Chondrocyte (in vitro differentiated cells): ENCODE measurements at regions not wholly inside any gene's neighbourhood (a gene's known extent, or its start where the extent isn't known, plus 50 kb on each side); places are given as distances from the start of the nearest gene placed in this dataset.

Experiments used
- DNase-seq: peaks from one replicate; pipeline ENCODE4 v3.0.0; 2021; ENCODE audit warnings: mixed read lengths, low spot score
- H3K27ac Mint-ChIP-seq: one replicate; pipeline ENCODE4 v1.8.0; 2021; ENCODE audit warnings: mild to moderate bottlenecking, moderate library complexity, mixed read lengths; ENCODE audit not compliant: unreplicated experiment
- H3K27me3 Mint-ChIP-seq: 2 replicates; pipeline ENCODE4 v1.8.0; 2021; ENCODE audit warnings: low read depth, mixed read lengths
- H3K36me3 Mint-ChIP-seq: 2 replicates; pipeline ENCODE4 v1.8.0; 2021; ENCODE audit warnings: low read depth, mixed read lengths
- H3K4me1 Mint-ChIP-seq: 2 replicates; pipeline ENCODE4 v1.8.0; 2021; ENCODE audit warnings: low read depth, mild to moderate bottlenecking, mixed read lengths
- H3K4me3 Mint-ChIP-seq: one replicate; pipeline ENCODE4 v1.8.0; 2021; ENCODE audit warnings: mild to moderate bottlenecking, moderate library complexity, mixed read lengths; ENCODE audit not compliant: unreplicated experiment
- H3K9me3 Mint-ChIP-seq: 2 replicates; pipeline ENCODE4 v1.8.0; 2021; ENCODE audit warnings: low read depth, mixed read lengths
- TF ChIP-seq, protein P1 (sequence below): fragments of 200-600 bp; sonication (generic); IDR thresholded peaks from 2 replicates; pipeline ENCODE4 v1.5.0; 2021; ENCODE audit warnings: antibody characterized with exemption, mild to moderate bottlenecking, moderate library complexity

DNA sequence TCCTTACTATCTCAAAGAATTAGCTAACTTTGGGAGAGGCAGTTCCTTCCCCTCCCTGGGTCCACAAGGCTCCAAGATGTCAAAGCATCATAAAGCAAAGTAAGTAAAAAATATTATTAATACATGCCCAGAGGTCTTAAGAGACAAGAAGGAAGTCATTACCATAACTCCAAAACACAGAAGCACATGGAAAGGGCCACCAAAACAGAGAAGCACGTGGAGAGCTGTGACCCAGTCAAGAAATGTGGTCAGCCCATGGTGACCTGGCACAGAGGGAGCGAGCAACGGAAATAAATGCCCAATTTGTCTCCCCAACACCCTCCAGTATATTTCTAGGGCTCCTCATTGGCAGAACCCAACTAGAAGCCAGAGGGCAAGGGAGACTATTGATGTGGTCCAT, 277.5 kb upstream of the API5 start:
- Mint-ChIP-seq H3K27ac (no peak overlapping the region), H3K36me3 (no peaks in the 10 kb centered on the region), H3K27me3 (no peaks in the 10 kb centered on the region), H3K9me3 (peaks cover 11% of the 10 kb centered on the region), H3K4me1 (no peaks in the 10 kb centered on the region), H3K4me3 (no peak overlapping the region)
- TF ChIP-seq, protein P1, sequence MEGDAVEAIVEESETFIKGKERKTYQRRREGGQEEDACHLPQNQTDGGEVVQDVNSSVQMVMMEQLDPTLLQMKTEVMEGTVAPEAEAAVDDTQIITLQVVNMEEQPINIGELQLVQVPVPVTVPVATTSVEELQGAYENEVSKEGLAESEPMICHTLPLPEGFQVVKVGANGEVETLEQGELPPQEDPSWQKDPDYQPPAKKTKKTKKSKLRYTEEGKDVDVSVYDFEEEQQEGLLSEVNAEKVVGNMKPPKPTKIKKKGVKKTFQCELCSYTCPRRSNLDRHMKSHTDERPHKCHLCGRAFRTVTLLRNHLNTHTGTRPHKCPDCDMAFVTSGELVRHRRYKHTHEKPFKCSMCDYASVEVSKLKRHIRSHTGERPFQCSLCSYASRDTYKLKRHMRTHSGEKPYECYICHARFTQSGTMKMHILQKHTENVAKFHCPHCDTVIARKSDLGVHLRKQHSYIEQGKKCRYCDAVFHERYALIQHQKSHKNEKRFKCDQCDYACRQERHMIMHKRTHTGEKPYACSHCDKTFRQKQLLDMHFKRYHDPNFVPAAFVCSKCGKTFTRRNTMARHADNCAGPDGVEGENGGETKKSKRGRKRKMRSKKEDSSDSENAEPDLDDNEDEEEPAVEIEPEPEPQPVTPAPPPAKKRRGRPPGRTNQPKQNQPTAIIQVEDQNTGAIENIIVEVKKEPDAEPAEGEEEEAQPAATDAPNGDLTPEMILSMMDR = no peak
- no peak for DNase-seq

DNA sequence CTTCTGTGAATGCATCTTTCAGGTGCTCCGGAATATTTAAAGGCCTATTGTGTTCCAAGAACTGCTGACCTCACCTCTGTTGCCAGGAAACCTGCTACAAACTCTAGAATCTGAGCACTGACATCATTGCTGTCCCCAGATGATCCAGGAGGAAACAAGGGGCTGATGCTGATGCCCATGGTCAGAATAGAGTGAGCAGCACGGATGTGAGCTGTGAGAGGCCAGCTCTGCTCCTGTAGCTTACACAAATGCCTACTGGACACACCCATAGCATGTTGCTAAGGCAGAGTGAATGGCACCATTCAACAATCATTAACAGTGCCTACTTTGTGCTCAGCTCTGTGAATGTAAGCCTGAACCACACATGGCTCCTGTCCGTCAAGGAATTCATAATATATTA, 276.7 kb upstream of the API5 start:
- H3K4me3 Mint-ChIP-seq = no peak overlapping the region
- TF ChIP-seq, protein P1 = no peak
- no peaks in the 10 kb centered on the region for H3K27me3 Mint-ChIP-seq
- DNase-seq = no peak
- H3K9me3 Mint-ChIP-seq = peaks cover 9% of the 10 kb centered on the region
- no peaks in the 10 kb centered on the region for H3K36me3 Mint-ChIP-seq
- no peaks in the 10 kb centered on the region for H3K4me1 Mint-ChIP-seq
- no peak overlapping the region for H3K27ac Mint-ChIP-seq

DNA sequence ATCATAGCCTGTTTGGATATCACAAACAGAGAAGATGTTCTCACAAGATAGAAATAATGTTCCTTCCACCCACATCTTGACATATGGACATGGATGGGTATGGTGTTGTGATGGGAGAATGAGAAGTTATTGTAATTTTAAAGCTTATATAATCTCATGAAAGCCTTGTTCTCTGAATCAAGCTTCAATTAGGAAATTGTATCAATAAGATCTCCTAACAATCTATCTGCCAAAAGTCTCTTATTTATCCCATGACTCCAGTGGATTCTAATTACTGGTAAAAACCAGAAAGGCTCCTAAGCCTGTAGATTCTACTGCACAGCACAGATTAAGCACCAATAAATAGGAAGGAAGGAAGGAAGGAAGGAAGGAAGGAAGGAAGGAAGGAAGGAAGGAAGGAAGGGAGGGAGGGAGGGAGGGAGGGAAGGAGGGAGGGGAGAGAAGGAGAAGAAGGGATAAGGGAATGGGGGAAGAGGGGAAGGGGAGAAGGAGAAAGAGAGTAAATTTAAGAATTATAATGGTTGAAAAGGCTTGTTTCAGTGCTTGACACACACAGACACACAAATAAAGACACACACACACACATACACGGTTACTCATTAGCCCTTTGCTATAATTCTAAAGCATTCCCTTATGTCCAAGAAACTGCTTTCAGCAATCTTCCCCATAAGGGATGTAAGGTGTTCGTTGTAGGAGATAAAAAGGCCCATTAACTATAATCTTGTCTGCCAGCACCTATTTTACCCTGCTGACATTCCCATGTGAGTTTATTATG, 258.0 kb upstream of the API5 start:
- Mint-ChIP-seq H3K27ac (no peak overlapping the region), H3K27me3 (no peaks in the 10 kb centered on the region)
- no peak for DNase-seq

DNA sequence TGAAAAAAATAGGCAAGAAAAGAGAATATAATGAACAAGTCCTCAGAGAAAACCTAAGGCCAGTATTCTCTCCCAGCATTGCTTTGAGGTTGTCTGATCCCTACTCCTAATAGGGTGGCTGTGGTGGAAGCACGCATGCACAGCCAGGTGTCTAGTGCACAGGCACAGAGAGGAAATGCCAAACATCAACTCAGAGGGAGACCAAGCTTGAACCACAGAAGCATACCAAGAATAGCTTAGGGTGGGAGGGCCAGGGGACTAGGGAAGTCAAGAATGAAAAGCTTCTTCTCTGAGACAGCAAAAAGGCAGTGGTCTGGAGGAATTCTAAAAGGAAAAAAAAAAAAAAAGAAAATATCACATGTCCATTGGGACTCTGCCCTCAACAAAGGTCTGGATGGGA, 244.1 kb upstream of the API5 start:
- no peak for DNase-seq
- Mint-ChIP-seq H3K27ac (no peak overlapping the region), H3K4me3 (no peak overlapping the region), H3K9me3 (peaks cover 30% of the 10 kb centered on the region), H3K4me1 (no peaks in the 10 kb centered on the region), H3K27me3 (no peaks in the 10 kb centered on the region), H3K36me3 (no peaks in the 10 kb centered on the region)
- TF ChIP-seq, protein P1 = no peak

More for the DNA sequence above, 258.0 kb upstream of the API5 start:
- H3K9me3 Mint-ChIP-seq = peaks cover 3% of the 10 kb centered on the region
- TF ChIP-seq, protein P1 = no peak
- no peaks in the 10 kb centered on the region for H3K36me3 Mint-ChIP-seq
- no peak overlapping the region for H3K4me3 Mint-ChIP-seq
- H3K4me1 Mint-ChIP-seq = no peaks in the 10 kb centered on the region

DNA sequence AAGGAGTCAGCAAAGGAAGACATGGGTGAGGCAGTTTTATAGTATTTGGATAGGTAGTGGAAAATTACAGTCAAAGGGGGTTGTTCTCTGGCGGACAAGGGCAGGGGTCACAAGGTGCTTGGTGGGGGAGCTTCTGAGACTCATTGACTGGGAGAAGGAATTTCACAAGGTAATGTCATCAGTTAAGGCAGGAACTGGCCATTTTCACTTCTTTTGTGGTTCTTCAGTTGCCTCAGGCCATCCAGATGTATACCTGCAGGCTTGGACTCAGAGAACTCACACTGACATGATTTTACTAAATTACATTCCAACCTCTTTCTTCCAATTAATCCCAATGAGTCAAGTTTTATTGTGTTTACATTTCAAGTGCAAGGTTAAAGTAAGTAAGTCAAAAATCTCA, 240.5 kb upstream of the API5 start:
- Mint-ChIP-seq H3K4me3 (no peak overlapping the region), H3K4me1 (no peaks in the 10 kb centered on the region), H3K27me3 (no peaks in the 10 kb centered on the region), H3K9me3 (peaks cover 22% of the 10 kb centered on the region), H3K36me3 (no peaks in the 10 kb centered on the region), H3K27ac (no peak overlapping the region)
- no peak for DNase-seq
- TF ChIP-seq, protein P1 = no peak
